ENCODE measurements at regions not wholly inside any gene's neighbourhood (a gene's known extent, or its start where the extent isn't known, plus 50 kb on each side); places are given as distances from the start of the nearest gene placed in this dataset.

- H3K36me3 ChIP-seq (ENCODE audit: insufficient read depth), result no peaks in the 10 kb centered on the region
- no peaks in the 10 kb centered on the region for H3K9me2 ChIP-seq (ENCODE audit: insufficient read depth)
- Mint-ChIP-seq H3K36me3 (ENCODE audit: low read depth) (no peaks in the 10 kb centered on the region), H3K27me3 (ENCODE audit: insufficient read depth, low read depth, poor library complexity) (no peaks in the 10 kb centered on the region), H3K4me1 (no peaks in the 10 kb centered on the region), H3K9me3 (no peaks in the 10 kb centered on the region), H3K27ac (no peak overlapping the region), H3K4me3 (no peak overlapping the region)
- H4K20me1 ChIP-seq (replicated peaks; ENCODE audit: insufficient read depth), result no peaks in the 10 kb centered on the region
- no peaks in the 10 kb centered on the region for H3K27me3 ChIP-seq (ENCODE audit: insufficient read depth)
- no peaks in the 10 kb centered on the region for H3K4me1 ChIP-seq (ENCODE audit: insufficient read depth)
- H3K79me2 ChIP-seq (replicated peaks; ENCODE audit: insufficient read depth), result no peaks in the 10 kb centered on the region
- H3K4me2 ChIP-seq, result no peak overlapping the region
- H2AFZ ChIP-seq, result no peak overlapping the region
- TF ChIP-seq CREB1 (CRISPR knock-in tag; IDR thresholded peaks at IDR 0.05; ENCODE audit: low read depth), result no peak
- no peak for TF ChIP-seq JUNB (IDR thresholded peaks at IDR 0.05; ENCODE audit: unreplicated experiment)
- TF ChIP-seq NANOG (IDR thresholded peaks at IDR 0.05; ENCODE audit: borderline replicate concordance), result no peak
- TF ChIP-seq STAT1 (IDR thresholded peaks at IDR 0.05; ENCODE audit: unreplicated experiment), result no peak
- TF ChIP-seq ZNF331 (CRISPR knock-in tag; IDR thresholded peaks at IDR 0.05; ENCODE audit: low read depth), result no peak
- ATAC-seq (no peak), DNase-seq (ENCODE audit: low spot score) (no peak)
- no peak overlapping the region for H3K27ac ChIP-seq (ENCODE audit: low read depth)
- no peak overlapping the region for H3K4me3 ChIP-seq
- no peaks in the 10 kb centered on the region for H3F3A ChIP-seq (replicated peaks; ENCODE audit: low read depth)
These were observed 1383.3 kb upstream of the PCDH7 start for GRCh38 chr4:29336861-29337260.

- Mint-ChIP-seq H3K4me1 (peaks cover 6% of the 10 kb centered on the region; the same call in 1 of the 3 replicates), H3K4me3 (no peak overlapping the region), H3K27ac (no peak overlapping the region), H3K9me3 (no peaks in the 10 kb centered on the region; the same call in 2 of the 3 replicates), H3K27me3 (ENCODE audit: insufficient read depth, low read depth, poor library complexity) (no peaks in the 10 kb centered on the region), H3K36me3 (ENCODE audit: low read depth) (no peaks in the 10 kb centered on the region)
- no peak overlapping the region for H3K27ac ChIP-seq (ENCODE audit: low read depth)
- no peaks in the 10 kb centered on the region for H3K9me2 ChIP-seq (ENCODE audit: insufficient read depth)
- ATAC-seq (no peak), DNase-seq (ENCODE audit: low spot score) (no peak)
- H3K36me3 ChIP-seq (ENCODE audit: insufficient read depth), result no peaks in the 10 kb centered on the region
- H3K27me3 ChIP-seq (ENCODE audit: insufficient read depth), result no peaks in the 10 kb centered on the region
- H2AFZ ChIP-seq, result no peak overlapping the region
- no peak overlapping the region for H3K4me3 ChIP-seq
- H3F3A ChIP-seq (replicated peaks; ENCODE audit: low read depth), result no peaks in the 10 kb centered on the region
- H3K79me2 ChIP-seq (replicated peaks; ENCODE audit: insufficient read depth), result no peaks in the 10 kb centered on the region
- no peaks in the 10 kb centered on the region for H3K4me1 ChIP-seq (ENCODE audit: insufficient read depth)
- no peak overlapping the region for H3K4me2 ChIP-seq
- H4K20me1 ChIP-seq (replicated peaks; ENCODE audit: insufficient read depth), result no peaks in the 10 kb centered on the region
- no peak for TF ChIP-seq STAT1 (IDR thresholded peaks at IDR 0.05; ENCODE audit: unreplicated experiment)
- TF ChIP-seq ZNF331 (CRISPR knock-in tag; IDR thresholded peaks at IDR 0.05; ENCODE audit: low read depth), result no peak
- TF ChIP-seq EZH2 (IDR thresholded peaks at IDR 0.05; ENCODE audit: low read depth, unreplicated experiment), result no peak
- TF ChIP-seq CTCF (conservative IDR thresholded peaks at IDR 0.05; ENCODE audit: low read depth in 2 of 2), result no peak
- no peak for TF ChIP-seq ETS1 (IDR thresholded peaks at IDR 0.05)
- TF ChIP-seq NANOG (IDR thresholded peaks at IDR 0.05; ENCODE audit: borderline replicate concordance), result no peak
- TF ChIP-seq JUNB (IDR thresholded peaks at IDR 0.05; ENCODE audit: unreplicated experiment), result no peak
- no peak for TF ChIP-seq CREB1 (CRISPR knock-in tag; IDR thresholded peaks at IDR 0.05; ENCODE audit: low read depth)
- no peak for TF ChIP-seq EZH2phosphoT487 (IDR thresholded peaks at IDR 0.05; ENCODE audit: unreplicated experiment)
- TF ChIP-seq REST (IDR thresholded peaks at IDR 0.05; ENCODE audit: unreplicated experiment), result no peak
These were observed 1347.2 kb upstream of the PCDH7 start for GRCh38 chr4:29372971-29373370.
